ENCODE measurements at regions not wholly inside any gene's neighbourhood (a gene's known extent, or its start where the extent isn't known, plus 50 kb on each side); places are given as distances from the start of the nearest gene placed in this dataset.

DNA sequence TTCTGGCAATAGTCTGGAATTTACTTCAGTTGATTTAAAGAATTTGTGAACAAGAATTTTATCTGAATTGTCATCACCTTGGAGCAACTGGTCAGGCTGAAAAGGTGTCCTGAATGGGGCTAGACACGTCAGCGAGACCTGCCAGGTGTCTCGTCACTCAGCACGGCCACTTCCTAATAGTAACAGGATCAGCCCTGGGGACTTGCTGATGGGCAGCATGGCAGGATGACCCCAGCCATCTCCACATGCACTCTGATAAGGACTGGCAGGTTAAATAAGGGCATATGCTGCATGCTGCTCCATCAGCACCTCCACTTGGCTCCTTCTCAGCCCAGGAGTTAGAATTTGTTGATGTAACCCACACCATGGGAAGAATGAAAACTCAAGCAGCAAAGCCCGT lies 224.2 kb downstream of the FOXO1 start:
- no peak for DNase-seq

DNA sequence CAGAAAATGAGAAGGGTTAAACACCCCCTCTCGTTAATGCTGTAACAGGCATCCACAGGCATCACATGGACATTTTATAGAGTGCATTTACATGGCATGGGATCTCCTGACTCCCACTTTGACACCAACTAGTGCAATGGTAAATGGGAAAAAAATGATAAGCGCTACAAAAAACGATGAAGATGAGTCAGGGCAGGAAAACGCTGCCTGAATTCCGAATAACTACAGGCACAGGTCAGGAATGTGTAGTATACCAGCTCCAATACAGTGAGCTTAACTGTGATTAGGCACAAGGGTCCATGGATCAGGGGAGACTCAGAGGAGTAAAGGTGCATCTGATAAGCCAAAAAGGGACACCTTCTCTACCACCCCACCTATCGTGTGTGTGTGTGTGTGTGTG lies 223.6 kb downstream of the FOXO1 start:
- no peak for DNase-seq

DNA sequence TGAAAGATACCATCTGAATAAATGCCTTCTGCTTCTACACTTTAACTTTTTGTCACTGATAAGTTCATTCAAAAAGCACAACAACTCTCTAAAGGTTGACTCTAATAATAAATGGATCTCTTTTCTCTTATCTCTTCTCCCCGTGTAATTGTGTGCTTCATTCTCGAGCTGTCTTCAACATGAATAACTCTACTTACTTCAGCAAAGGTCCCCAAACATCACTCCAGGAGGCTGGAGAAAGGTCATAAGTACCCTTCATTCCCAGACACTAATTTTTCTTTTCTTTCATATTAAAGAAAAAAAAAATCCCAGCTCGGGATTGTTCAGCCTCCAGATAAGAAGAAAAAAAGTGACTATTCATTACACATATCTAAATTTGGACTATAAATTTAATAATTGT lies 222.2 kb downstream of the FOXO1 start:
- DNase-seq, result no peak

DNA sequence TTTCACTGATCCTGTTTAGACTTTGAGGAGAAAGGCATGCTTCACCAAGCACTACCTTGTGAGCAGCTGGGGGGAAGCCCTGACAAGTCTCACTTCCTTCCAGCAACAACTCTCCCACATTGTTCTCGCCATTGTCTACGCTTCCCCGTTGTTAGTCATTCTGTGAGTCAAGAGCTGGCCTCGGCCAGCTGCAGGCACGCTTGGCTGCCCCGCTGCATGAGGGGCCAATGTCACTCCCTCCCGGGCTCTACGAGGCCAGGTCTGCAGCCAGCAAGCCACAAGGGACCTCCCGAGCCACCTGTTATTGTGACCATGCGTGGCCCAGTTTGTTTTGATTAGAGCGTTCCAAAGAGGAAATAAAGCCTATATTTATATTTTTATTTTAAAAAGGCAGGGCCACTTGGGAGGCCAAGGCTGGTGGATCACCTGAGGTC lies 220.9 kb downstream of the FOXO1 start:
- peak; percentile 84 for DNase-seq

DNA sequence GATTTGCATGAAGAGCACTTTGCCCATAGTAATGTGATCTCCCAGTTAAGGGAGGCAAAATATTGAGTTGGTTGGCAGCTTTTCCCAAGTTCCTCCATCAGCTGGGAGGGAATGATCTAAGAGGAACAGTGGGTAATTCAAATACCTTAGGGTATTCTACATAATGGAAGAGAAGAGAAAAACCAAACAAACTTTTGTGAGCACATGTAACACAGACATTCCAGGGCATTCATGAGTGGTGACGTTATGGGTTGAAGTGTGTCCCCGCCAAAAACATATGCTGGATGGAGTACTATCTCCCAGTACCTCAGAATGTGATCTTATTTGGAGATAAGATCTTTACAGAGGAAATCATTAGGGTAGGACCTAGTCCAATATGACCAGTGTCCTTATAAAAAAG lies 220.1 kb downstream of the FOXO1 start:
- DNase-seq, result no peak

DNA sequence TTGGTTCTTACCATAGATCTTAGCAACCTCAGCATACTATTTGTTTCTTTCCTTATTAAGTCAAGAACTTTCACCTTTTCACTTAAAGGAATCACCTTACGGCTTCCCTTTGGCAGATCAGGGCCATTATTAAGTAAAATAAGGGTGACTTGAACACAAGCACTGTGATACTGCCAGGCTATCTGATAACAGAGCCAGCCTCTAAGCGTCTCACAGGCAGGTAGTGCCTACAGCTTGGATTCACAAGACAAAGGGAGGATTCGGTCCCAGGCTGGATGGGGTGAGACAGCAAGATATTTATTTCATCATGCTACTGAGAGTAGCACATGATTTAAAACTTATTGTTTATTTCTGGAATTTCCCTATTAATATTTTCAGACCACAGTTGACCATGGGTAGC lies 218.6 kb downstream of the FOXO1 start:
- DNase-seq, result no peak

DNA sequence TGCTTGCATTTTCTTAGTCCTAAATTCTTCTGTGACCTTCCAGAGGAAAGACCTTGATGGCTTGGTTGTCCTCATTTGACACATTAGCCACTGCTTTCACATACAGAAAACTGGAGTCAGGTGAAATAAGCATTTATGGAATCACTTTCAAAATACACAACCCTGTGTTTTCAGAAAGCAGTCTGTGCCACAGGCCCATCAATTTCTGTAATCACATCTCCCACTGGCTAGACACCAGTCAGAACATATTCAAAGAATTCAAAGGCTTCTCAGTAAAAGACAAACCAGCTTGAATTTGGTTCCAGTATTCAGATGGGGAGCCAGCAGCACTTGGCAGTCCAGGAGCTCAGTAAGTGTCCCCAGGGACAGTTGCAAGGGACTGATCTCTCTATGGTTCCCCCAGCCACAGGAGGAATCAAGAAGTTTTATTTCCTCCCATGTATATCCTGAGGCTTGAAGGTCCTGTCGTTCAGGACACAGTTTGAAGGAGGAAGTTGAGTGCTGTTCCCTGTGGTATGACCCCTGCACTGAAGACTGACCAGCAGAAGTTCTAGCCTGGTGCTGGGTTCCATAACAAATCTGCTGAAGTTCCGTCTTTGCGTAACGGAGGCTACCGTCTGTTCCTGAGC lies 214.3 kb downstream of the FOXO1 start:
- no peak for DNase-seq

DNA sequence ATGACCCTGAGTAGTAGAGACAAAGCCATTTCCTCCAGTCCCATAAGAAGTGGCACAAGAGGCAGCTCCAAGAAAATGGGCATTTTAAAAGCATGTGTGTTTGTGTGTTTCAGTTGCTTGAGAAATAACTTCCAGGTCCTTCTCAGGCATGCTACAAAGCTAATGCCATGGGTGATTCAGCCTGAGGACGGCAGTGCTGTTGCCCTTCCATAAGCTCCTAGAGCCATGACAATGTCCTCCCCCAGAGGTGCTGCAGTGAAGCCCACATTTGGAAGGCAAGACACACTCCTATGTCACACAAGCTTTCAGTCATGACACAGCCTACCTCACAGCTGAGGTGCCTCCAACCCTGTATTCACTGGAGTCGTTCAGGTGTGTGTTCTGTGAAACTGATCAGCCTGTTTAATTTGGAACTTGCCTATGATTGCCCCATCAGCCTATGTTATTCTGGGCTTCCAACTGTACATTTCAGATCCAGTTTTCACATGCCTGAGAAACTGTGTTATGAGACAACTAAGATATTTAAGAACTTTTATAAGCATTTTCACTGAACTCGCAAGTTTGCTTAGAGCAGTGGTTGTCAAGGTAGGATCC lies 213.6 kb downstream of the FOXO1 start:
- no peak for DNase-seq

DNA sequence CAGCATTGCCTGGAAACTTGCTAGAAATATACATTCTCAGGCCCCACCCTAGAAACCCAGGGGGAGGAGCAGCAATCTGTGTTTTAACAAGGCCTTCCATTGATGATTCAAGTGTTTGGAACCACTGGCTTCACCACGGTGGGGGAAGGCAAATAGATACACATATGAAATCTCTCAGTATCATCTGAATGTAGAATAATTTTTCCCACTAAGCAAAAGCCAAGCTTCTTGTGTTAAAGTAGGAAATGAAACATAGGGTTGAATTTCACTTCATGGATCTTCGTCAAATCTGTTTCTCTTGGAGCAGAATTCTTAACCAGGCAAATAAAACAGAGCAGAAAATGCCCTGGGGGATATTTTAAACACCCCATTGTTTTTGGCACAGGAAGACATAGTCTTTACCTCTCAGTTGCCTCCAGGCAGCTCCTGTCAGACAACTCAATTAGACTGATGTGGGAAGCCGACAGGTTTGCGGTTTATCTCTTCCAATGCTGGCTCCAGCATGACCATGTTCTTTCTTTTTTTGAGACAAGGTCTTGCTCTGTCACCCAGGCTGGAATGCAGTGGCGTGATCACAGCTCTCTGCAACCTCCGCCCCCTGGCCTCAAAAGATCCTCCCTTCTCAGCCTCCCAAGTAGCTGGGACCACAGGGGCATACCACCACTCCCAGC lies 213.0 kb downstream of the FOXO1 start:
- no peak for DNase-seq

DNA sequence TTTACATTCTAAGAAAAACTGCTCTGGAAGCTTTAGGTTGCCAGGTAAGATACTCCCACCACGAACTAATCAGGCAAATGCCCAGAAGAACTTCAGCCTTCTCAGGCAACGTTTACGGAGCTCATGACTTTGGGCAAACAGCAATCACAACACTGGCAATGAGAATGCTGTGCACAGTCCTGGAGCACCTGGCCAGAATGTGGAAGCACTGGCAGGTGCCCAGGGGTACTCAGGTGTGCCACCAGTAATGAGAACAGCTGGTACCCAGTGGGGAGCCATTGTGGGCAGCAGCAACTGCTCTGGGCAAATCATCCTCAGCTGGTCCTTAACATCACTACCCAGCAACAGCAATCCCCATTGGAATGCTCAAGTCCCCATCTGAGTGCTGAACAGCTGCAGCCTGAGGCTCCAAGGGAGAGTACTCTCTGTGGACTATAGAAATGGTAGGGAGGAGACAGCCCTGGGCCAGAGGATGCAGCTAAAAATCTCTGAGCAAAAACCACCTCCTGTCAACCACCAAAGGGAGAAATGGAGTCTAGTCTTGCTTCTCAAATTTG lies 210.0 kb downstream of the FOXO1 start:
- DNase-seq, result peak; percentile 80

DNA sequence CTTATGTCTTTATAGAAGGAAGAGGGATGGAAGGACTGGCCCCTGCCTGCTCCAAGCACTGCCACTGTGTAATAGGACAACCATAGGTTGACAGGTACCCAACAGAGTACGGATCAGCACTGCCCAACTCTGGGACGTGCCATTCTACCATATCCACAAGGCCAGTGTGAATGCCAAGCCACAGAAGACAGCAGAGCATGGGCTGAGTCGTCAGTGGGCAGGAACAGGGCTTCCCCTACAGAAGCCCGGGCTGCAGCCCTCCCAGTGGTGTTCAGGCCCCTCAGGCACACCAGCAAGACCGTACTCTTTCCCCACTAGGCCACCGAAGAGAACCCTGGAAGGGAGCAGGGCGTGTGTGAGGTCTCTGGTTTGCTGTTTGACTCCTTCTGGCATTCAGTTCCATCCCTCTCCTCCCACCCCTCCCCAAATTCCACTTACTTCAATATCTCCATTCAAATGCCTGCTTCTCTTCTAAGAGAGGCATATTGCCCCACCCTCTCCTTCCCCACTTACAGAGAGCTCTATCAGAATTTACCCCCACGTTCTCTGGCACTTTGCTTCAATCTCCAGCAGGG lies 209.4 kb downstream of the FOXO1 start:
- DNase-seq, result no peak

DNA sequence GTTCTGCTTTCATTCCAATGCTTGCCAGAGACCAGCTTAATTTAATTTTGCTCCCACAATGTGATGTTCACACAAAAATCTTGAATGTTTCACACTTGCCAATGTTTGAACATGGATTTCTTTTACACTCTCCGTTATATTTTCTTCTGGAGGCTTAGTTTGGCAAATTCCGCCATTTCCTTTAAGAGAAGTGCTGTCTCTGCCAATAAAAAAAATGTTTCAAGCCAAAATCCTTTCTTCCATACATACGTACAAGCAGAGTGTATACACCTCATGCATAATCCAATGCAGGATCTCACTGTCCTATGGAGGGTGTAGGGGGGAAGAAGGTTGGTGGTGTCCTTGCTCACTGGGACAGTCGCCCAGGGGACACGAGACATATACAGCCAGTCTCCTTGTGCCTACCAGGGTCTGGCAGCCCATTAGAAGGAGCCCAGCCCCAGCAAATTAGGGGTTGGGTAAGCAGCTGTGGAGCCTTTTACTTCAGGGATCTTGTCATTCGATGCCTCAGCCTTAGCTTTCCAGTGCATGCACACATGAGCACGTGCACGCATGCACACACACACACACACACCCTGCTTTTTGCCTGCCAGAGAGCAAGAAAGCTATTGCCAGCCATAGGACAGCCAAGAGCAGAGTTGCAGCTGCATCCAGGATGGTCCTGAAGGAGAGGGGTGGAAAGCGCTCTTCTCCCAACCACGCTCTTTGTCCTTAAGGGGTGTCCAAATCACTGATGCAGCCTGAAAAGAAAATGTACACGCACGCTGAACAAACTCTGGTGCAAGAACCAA lies 208.3 kb downstream of the FOXO1 start:
- DNase-seq, result no peak

DNA sequence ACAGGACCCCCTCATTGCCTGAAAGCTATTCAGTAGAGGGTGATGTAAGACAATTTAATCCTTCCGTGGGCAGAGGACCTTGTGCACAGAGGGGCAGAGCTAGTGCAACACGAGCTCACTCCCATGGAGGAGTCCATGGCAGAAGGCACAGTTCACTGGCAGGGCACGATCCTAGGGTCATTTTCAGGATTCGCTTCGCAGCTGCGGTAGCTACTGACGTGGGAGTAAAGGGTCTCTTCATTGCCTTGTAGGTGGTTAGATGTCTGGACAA lies 207.8 kb downstream of the FOXO1 start:
- DNase-seq, result no peak

DNA sequence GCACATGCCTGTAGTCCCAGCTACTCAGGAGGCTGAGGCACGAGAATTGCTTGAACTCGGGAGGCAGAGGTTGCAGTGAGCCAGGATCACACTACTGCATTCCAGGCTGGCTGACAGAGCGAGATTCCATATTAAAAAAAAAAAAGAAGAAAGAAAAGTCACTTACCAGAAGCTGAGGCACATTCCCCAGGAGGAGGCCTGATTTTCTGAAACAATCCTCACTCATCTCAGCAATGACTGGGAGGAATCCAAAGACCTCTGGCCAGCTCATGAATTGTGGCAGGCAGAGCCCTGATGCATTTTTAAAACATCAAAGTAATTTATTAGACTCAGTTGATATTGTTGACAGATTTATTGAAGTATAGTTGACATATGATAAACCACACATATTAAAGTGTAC lies 206.3 kb downstream of the FOXO1 start:
- no peak for DNase-seq

DNA sequence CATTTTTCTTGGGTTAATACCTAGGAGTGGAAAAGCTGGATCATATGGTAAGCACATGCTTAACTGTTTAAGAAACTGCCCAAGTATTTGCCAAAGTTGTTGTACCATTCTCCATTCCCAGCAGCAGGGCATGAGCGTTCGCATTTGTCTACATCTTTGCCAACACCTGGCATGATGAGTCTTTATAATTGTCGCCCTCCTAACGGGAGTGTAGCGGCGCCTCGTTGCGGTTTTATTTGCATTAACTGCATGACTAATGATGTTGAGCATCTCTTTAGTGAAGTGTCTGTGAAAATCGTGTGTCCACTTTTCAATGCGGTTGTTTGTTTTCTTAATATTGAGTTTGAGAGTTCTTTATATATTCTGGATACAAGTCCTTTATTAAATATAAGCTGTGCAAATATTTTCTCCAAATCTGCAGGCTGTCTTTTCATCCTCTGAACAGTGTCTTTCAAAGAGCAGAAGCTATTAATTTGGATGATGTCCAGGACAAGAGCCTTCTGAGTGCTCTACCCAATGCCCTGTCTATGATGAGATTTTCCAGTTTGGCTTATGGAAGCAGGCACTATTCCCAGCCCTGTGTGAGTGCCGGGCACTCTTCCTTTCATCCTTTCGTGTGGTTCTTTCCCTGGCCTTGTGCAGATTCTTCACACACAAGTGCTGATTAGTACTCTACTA lies 202.0 kb downstream of the FOXO1 start:
- DNase-seq, result peak; percentile 89

DNA sequence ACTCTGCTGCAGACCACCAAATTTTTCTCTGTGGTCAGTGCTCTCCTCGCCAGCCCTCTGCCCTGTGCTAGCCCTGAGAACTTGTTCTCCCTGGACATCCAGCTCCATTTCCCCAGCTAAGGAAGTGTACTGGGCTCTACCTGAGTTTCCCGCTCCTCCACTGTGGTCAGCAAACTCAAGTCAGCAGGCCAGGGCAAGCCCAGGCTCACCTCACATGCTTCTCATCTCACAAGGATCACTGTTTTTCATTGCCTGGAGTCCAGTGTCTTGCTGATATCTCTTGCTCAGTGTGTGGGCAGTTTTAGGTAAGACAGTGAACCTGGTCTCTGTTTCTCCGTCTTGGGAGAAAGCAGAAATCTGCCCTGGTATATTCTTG lies 201.4 kb downstream of the FOXO1 start:
- DNase-seq, result no peak

DNA sequence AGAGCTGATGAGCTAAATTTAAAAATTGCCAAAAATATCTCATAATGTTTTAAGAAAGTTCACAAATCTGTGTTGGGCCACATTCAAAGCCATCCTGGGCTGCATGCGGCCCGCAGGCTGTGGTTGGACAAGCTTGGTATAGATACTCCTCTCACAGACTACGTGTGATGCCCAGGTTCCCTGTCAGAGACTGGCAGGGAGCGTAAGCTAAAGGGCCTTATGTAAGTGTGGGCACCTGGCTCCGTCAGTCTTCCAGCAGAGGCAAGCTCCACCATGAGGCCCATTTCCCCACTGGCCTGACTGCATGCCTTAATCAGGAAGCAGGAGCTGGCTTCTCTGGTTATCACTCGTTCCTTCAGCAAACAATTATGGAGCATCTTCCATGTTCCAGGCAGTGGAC lies 200.2 kb downstream of the FOXO1 start:
- no peak for DNase-seq

DNA sequence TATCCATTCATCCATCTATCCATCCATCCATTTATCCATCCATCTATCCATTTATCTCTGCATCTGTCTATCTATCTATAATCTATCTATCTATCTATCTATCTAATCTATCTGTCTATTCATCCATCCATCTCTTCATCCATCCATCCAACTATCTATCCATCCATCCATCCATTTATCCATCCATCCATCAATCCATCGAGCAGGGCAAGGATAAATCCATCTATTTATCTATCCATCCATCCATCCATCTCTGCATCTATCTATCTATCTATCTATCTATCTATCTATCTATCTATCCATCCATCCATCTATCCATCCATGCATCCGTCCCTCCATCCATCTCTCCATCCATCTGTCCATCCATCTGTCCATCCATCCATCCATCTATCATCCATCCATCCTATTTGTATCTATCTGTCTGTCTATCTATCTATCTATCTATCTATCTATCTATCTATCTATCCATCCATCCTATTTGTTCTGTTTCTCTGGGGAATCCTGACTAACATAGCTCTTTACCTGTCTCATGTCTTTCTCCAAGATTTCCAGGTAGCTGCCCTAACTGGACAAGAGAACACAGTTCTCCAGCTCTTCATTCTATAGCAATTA lies 198.1 kb downstream of the FOXO1 start:
- no peak for DNase-seq

DNA sequence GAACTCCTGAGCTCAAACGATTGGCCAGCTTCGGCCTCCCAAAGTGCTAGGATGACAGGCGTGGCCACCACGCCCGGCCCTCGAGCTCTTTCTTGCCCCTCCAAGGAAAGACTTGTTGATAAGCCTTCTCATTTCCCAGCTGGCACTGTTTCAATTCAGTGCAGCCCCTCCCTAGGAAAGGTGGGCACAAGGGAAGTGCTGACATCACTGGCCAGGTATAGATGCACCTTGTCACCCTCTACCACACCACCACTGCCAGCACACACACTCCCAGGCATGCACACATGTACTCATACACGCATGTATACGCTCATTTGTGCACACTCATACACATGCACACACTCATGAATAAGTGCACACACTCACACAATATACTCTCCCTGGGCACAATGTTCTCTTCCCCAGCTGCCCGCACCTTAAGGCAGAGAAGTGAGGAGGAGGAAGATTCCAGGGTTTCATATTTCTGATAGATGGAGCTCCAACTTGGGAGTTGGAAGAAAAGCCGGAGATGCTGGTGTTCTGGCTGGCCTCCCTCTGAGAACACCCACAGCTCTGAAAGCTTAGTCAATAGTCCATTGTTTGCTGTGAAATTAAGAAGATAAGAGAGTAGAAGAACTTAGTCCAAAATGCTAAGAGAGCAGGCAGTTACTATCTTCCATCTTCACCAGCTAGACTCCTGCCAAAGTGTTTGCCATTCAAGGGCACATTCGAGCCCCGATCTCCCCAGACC lies 196.7 kb downstream of the FOXO1 start:
- no peak for DNase-seq

DNA sequence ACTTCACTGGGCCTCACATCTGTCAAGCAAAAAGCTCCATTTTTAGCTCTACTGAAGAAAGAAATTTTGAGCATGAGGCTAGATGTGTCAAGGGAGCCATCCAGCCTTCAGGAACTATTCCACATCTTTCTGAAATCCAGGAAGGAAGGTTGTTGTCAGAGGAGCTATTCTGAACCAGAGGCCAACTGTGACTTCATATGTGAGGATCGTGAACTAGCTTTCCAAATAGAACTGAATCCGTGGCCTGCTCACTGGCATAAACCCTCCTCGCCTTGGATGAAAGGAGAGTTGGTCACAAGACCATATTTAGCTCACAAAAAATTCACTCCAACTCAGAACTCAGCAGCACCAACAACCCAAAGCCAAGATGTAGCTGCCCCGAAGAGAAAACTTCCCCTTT lies 195.8 kb downstream of the FOXO1 start:
- no peak for DNase-seq

DNA sequence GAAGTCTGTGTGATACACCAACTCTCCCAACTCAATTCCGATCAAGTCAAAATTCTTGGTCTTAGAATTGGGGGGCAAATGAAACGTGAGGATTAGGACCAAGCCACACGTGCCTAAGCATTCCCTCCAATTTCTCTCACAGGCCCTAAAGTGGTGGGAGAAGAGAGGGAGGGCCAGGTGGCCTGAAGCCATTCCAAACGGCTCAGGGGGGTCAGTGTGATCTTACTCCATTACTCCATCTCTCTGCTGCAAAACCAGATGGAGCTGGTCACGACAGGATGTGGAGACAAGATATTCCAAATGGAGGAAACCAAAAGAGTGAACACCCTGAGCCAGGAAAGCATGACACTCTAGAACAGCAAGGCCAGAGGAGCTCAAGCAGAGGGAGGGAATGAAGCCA lies 195.4 kb downstream of the FOXO1 start:
- no peak for DNase-seq

DNA sequence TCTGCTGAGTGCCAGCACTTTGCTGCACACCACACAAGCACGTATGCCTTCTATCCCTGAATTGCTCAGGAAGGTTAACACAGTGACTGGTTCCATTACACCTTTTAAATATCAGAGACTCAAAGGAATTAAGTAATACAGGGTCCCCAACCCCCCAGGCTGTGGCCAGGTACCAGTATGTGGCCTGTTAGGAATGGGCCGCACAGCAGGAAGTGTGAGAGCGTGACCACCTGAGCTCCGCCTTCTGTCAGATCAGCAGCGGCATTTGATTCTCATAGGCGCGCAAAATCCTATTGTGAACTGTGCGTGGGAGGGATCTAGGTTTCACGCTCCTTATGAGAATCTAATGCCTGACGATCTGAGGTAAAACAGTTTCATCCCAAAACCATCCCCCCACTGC lies 194.5 kb downstream of the FOXO1 start:
- DNase-seq, result no peak

All from DMS79 treated with DMSO at 0.1 percent for 48 hours (cell line).